Testis (tissue), 2 donors: ENCODE measurements at regions not wholly inside any gene's neighbourhood (a gene's known extent, or its start where the extent isn't known, plus 50 kb on each side); places are given as distances from the start of the nearest gene placed in this dataset.
"Not testable (repeated sequence)": the region's sequence is repeated elsewhere in the genome, so short reads cannot be mapped to it uniquely, and the experiment has no call there.

ENCODE experiments used
- DNase-seq: peaks from one replicate; pipeline ENCODE4 v3.0.0-alpha.2; 2019
- H3K27ac ChIP-seq, 2 donors: fragments of 200-600 bp; sonication (generic); one replicate each; pipeline ENCODE4 v1.5.1; 2019
- H3K27me3 ChIP-seq: fragments of 200-600 bp; sonication (generic); one replicate; pipeline ENCODE4 v1.5.1; 2019
- H3K36me3 ChIP-seq: fragments of 200-600 bp; sonication (generic); one replicate; pipeline ENCODE4 v1.5.1; 2017; ENCODE audit warnings: low read depth; ENCODE audit errors: missing control alignments
- H3K4me1 ChIP-seq: fragments of 200-600 bp; sonication (generic); one replicate; pipeline ENCODE4 v1.5.1; 2019
- H3K4me3 ChIP-seq, 2 donors: fragments of 200-600 bp; sonication (generic); one replicate each; pipeline ENCODE4 v1.5.1; 2017 to 2019
- H3K9me3 ChIP-seq: fragments of 200-600 bp; sonication (generic); one replicate; pipeline ENCODE4 v1.5.1; 2017
- CTCF ChIP-seq, 3 experiments: fragments of 450-650 bp in 2 of 3; fragments of 200-600 bp in 1 of 3; sonication (generic) in 1 of 3; IDR thresholded peaks; one replicate each; pipeline ENCODE4 v1.5.1; 2016 to 2019; ENCODE audit warnings: antibody characterized with exemption in 3 of 3, mild to moderate bottlenecking in 2 of 3, moderate library complexity in 1 of 3
- POLR2A ChIP-seq: fragments of 450-650 bp; IDR thresholded peaks from one replicate; pipeline ENCODE4 v1.6.1; 2017; ENCODE audit warnings: antibody characterized with exemption, mild to moderate bottlenecking, moderate library complexity
- WGBS, 2 donors: methylation state at CpG; one replicate each; pipeline ENCODE4 v1.1.5; 2018; 5-methylcytosine and 5-hydroxymethylcytosine counted together
- intact Hi-C: fragments of 100-400 bp; cut with DNase I; formaldehyde crosslinking; loops from one replicate; pipeline ENCODE4 v1.15.1; 2023; ENCODE audit warnings: low total_unique reads

- Histone ChIP-seq H3K9me3 (no peaks in the 10 kb centered on the region), H3K36me3 (no peaks in the 10 kb centered on the region), H3K4me3 (no peak overlapping the region), H3K27me3 (no peaks in the 10 kb centered on the region), H3K4me1 (no peaks in the 10 kb centered on the region), H3K27ac (no peak overlapping the region)
- WGBS, 2 donors: 81 to 82% methylated on average over 2 of the region's 2 CpGs
- no peak for DNase-seq
- no peak for TF ChIP-seq POLR2A
- TF ChIP-seq CTCF (IDR thresholded peaks at IDR 0.05): no peak
- intact Hi-C loops: no loop called here
These were observed 122.3 kb upstream of the CXADR start for GRCh38 chr21:17390569-17390968.

- no peak overlapping the region for H3K4me3 ChIP-seq
- intact Hi-C loops: no loop called here
- no peak for DNase-seq
- 82 to 84% methylated on average over 3 of the region's 3 CpGs for WGBS, 2 donors
- H3K36me3 ChIP-seq: no peaks in the 10 kb centered on the region
- H3K4me1 ChIP-seq: no peaks in the 10 kb centered on the region
- TF ChIP-seq CTCF (IDR thresholded peaks at IDR 0.05): no peak
- TF ChIP-seq POLR2A: no peak
- H3K27ac ChIP-seq: no peak overlapping the region
- H3K27me3 ChIP-seq: no peaks in the 10 kb centered on the region
- no peaks in the 10 kb centered on the region for H3K9me3 ChIP-seq
These were observed 121.0 kb upstream of the CXADR start for GRCh38 chr21:17391811-17392340.

GRCh38 chr21:17393413-17393812, 119.4 kb upstream of the CXADR start:
- H3K27me3 ChIP-seq: no peaks in the 10 kb centered on the region
- DNase-seq: no peak
- no peaks in the 10 kb centered on the region for H3K36me3 ChIP-seq
- no peaks in the 10 kb centered on the region for H3K9me3 ChIP-seq
- no peak overlapping the region for H3K4me3 ChIP-seq
- H3K4me1 ChIP-seq: no peaks in the 10 kb centered on the region
- intact Hi-C loops: no loop called here
- no peak overlapping the region for H3K27ac ChIP-seq
- TF ChIP-seq CTCF (IDR thresholded peaks at IDR 0.05) (no peak), POLR2A (no peak)
- 90% methylated on average over 4 of the region's 4 CpGs for WGBS, 2 donors

DNA sequence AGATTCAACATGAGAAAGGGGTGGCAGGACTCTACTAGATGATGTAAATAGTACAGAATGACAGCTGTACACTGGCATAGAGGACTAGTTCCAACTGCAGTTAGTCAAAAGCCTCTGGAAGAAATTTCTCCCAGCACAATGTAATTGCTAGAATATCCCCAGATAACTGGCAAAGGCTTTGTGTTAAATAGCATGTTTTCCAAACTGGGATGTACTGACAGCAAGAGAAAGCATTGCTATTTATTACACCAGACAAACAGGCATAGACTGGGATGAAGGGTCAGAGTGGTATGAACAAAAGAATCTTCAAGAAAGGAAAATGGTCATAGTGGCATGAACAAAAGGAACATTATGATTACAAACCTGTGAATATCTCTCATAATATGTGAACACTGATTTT, 115.9 kb upstream of the CXADR start:
- no peaks in the 10 kb centered on the region for H3K36me3 ChIP-seq
- H3K4me1 ChIP-seq: no peaks in the 10 kb centered on the region
- no peaks in the 10 kb centered on the region for H3K27me3 ChIP-seq
- no peaks in the 10 kb centered on the region for H3K9me3 ChIP-seq
- DNase-seq: no peak
- TF ChIP-seq CTCF (IDR thresholded peaks at IDR 0.05) (no peak), POLR2A (no peak)
- intact Hi-C loops: no loop called here
- H3K4me3 ChIP-seq: no peak overlapping the region
- H3K27ac ChIP-seq: no peak overlapping the region

GRCh38 chr21:17397703-17398102, 115.1 kb upstream of the CXADR start:
- Histone ChIP-seq H3K4me1 (no peaks in the 10 kb centered on the region), H3K4me3 (no peak overlapping the region), H3K36me3 (no peaks in the 10 kb centered on the region), H3K27ac (no peak overlapping the region), H3K9me3 (no peaks in the 10 kb centered on the region), H3K27me3 (no peaks in the 10 kb centered on the region)
- no peak for DNase-seq
- intact Hi-C loops: no loop called here
- TF ChIP-seq POLR2A (no peak), CTCF (IDR thresholded peaks at IDR 0.05) (no peak)

GRCh38 chr21:17398954-17399353, 113.9 kb upstream of the CXADR start:
- intact Hi-C loops, DNase-seq, H3K27ac ChIP-seq, H3K9me3 ChIP-seq, H3K36me3 ChIP-seq, H3K4me3 ChIP-seq, H3K27me3 ChIP-seq, H3K4me1 ChIP-seq: not testable (repeated sequence)
- 89 to 95% methylated on average over 4 of the region's 4 CpGs for WGBS, 2 donors
